ENCODE measurements at regions not wholly inside any gene's neighbourhood (a gene's known extent, or its start where the extent isn't known, plus 50 kb on each side); places are given as distances from the start of the nearest gene placed in this dataset.

DNA sequence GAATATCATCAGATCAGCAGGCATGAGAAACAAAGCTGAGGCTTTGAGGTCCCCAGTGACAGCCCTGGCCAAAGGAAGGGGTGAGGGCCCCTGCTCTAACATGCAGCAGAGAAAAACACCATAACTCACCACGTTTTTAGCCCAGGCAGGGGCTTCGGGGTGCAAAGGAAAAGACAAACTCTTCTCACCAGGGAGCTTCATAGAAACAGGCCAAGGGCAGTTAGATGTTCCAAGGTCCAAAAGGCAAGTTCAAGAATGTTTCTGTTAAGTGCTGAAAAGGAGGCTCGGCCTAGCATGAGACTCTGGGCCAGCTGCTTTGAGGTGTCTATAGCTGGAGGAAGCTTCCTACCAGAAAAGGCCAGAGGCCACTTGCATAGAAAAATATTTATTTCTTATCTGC, 608.4 kb upstream of the CFAP20DC start:
- no peak for DNase-seq (ENCODE audit: low read depth, low spot score)
- H3K9ac ChIP-seq (ENCODE audit: control insufficient read depth, insufficient read depth, low read length): no peak overlapping the region
- ChIA-PET POLR2A (no interaction called here), RAD21 (ENCODE audit: unreplicated experiment) (no interaction called here), CTCF (interaction anchor here (0.8 kb wide), 1 partner anchor 352 kb away, joined by 3 read pairs; no protein-coding TSS in a partner anchor), SMC1A (ENCODE audit: uncharacterized antibody, unreplicated experiment) (interaction anchor here (0.7 to 1.0 kb wide), 2 partner anchors 47 to 783 kb away, joined by 3 to 4 read pairs; no protein-coding TSS in a partner anchor)
- no peak for ATAC-seq
- no peaks in the 10 kb centered on the region for H3K9me3 ChIP-seq (replicated peaks; ENCODE audit: control insufficient read depth, insufficient read depth, low read length)
- no peaks in the 10 kb centered on the region for H3K79me2 ChIP-seq (ENCODE audit: control insufficient read depth, insufficient read depth, low read length)
- no peaks in the 10 kb centered on the region for H3K4me1 ChIP-seq (ENCODE audit: control insufficient read depth, insufficient read depth, low read length)
- BruUV-seq (replicated peaks): no TSS peak
- TF ChIP-seq YBX1 (IDR thresholded peaks at IDR 0.05) (no peak), CREM (IDR thresholded peaks at IDR 0.05; ENCODE audit: low read depth) (no peak), CHD1 (IDR thresholded peaks at IDR 0.05; ENCODE audit: low read depth, low read length) (no peak), ZZZ3 (IDR thresholded peaks at IDR 0.05; ENCODE audit: control insufficient read depth, insufficient read length, low read depth) (no peak), MEF2B (IDR thresholded peaks at IDR 0.05; ENCODE audit: partially characterized antibody, poor library complexity, severe bottlenecking) (no peak), PKNOX1 (IDR thresholded peaks at IDR 0.05) (no peak), ATF7 (IDR thresholded peaks at IDR 0.05; ENCODE audit: low read depth) (no peak), GABPA (IDR thresholded peaks at IDR 0.05; ENCODE audit: low read depth) (no peak), CBX5 (IDR thresholded peaks at IDR 0.05; ENCODE audit: low read depth) (no peak), PAX5 (IDR thresholded peaks at IDR 0.05; ENCODE audit: borderline replicate concordance, low read depth, low read length) (no peak), CEBPB (IDR thresholded peaks at IDR 0.05; ENCODE audit: borderline replicate concordance in 1 of 2, low read depth in 2 of 2, low read length in 2 of 2) (no peak), SP1 (IDR thresholded peaks at IDR 0.05; ENCODE audit: low read depth, low read length) (no peak)
- TF ChIP-seq, protein P1, sequence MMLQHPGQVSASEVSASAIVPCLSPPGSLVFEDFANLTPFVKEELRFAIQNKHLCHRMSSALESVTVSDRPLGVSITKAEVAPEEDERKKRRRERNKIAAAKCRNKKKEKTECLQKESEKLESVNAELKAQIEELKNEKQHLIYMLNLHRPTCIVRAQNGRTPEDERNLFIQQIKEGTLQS (IDR thresholded peaks at IDR 0.05; ENCODE audit: borderline replicate concordance, extremely low read depth, low read depth, low read length): no peak
- TF ChIP-seq, protein P2, sequence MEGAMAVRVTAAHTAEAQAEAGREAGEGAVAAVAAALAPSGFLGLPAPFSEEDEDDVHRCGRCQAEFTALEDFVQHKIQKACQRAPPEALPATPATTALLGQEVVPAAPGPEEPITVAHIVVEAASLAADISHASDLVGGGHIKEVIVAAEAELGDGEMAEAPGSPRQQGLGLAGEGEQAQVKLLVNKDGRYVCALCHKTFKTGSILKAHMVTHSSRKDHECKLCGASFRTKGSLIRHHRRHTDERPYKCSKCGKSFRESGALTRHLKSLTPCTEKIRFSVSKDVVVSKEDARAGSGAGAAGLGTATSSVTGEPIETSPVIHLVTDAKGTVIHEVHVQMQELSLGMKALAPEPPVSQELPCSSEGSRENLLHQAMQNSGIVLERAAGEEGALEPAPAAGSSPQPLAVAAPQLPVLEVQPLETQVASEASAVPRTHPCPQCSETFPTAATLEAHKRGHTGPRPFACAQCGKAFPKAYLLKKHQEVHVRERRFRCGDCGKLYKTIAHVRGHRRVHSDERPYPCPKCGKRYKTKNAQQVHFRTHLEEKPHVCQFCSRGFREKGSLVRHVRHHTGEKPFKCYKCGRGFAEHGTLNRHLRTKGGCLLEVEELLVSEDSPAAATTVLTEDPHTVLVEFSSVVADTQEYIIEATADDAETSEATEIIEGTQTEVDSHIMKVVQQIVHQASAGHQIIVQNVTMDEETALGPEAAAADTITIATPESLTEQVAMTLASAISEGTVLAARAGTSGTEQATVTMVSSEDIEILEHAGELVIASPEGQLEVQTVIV (IDR thresholded peaks at IDR 0.05; ENCODE audit: borderline replicate concordance, partially characterized antibody): no peak
- TF ChIP-seq, protein P3, sequence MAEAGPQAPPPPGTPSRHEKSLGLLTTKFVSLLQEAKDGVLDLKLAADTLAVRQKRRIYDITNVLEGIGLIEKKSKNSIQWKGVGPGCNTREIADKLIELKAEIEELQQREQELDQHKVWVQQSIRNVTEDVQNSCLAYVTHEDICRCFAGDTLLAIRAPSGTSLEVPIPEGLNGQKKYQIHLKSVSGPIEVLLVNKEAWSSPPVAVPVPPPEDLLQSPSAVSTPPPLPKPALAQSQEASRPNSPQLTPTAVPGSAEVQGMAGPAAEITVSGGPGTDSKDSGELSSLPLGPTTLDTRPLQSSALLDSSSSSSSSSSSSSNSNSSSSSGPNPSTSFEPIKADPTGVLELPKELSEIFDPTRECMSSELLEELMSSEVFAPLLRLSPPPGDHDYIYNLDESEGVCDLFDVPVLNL (IDR thresholded peaks at IDR 0.05; ENCODE audit: low read depth, low read length): no peak
- TF ChIP-seq, protein P4, sequence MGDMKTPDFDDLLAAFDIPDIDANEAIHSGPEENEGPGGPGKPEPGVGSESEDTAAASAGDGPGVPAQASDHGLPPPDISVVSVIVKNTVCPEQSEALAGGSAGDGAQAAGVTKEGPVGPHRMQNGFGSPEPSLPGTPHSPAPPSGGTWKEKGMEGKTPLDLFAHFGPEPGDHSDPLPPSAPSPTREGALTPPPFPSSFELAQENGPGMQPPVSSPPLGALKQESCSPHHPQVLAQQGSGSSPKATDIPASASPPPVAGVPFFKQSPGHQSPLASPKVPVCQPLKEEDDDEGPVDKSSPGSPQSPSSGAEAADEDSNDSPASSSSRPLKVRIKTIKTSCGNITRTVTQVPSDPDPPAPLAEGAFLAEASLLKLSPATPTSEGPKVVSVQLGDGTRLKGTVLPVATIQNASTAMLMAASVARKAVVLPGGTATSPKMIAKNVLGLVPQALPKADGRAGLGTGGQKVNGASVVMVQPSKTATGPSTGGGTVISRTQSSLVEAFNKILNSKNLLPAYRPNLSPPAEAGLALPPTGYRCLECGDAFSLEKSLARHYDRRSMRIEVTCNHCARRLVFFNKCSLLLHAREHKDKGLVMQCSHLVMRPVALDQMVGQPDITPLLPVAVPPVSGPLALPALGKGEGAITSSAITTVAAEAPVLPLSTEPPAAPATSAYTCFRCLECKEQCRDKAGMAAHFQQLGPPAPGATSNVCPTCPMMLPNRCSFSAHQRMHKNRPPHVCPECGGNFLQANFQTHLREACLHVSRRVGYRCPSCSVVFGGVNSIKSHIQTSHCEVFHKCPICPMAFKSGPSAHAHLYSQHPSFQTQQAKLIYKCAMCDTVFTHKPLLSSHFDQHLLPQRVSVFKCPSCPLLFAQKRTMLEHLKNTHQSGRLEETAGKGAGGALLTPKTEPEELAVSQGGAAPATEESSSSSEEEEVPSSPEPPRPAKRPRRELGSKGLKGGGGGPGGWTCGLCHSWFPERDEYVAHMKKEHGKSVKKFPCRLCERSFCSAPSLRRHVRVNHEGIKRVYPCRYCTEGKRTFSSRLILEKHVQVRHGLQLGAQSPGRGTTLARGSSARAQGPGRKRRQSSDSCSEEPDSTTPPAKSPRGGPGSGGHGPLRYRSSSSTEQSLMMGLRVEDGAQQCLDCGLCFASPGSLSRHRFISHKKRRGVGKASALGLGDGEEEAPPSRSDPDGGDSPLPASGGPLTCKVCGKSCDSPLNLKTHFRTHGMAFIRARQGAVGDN (IDR thresholded peaks at IDR 0.05): no peak
- in situ Hi-C loops (cut with MboI) (no loop called here), intact Hi-C loops (cut with micrococcal nuclease; ENCODE audit: unreplicated experiment) (no loop called here)
- H4K20me1 ChIP-seq (ENCODE audit: control insufficient read depth, insufficient read depth): no peaks in the 10 kb centered on the region
- no peak for FAIRE-seq
- WGBS (ENCODE audit: insufficient coverage, insufficient replicate concordance, low lambda C conversion rate, missing lambda C conversion rate): 2% methylated on average over 3 of the region's 3 CpGs
- no peak overlapping the region for H3K4me2 ChIP-seq (ENCODE audit: control insufficient read depth, insufficient read depth)
- H3K27me3 ChIP-seq (replicated peaks in 1 of 2; ENCODE audit: control insufficient read depth in 2 of 2, insufficient read depth in 2 of 2, low read length in 1 of 2): peaks cover 0 to 3% of the 10 kb centered on the region in 2 experiments; a peak in 2 of 4 replicates
- no peak overlapping the region for H3K4me3 ChIP-seq
- H2AFZ ChIP-seq (ENCODE audit: control insufficient read depth, low read depth, low read length): no peak overlapping the region
- H3K27ac ChIP-seq (ENCODE audit: control insufficient read depth, insufficient read depth): no peak overlapping the region
- H3K36me3 ChIP-seq (ENCODE audit: control insufficient read depth in 2 of 2, insufficient read depth in 2 of 2, low read length in 1 of 2): no peaks in the 10 kb centered on the region
